GM18517 (cell line): ENCODE measurements at regions not wholly inside any gene's neighbourhood (a gene's known extent, or its start where the extent isn't known, plus 50 kb on each side); places are given as distances from the start of the nearest gene placed in this dataset.

ENCODE experiments used
- ATAC-seq: cut with Tn5 transposase; IDR thresholded peaks from one replicate; pipeline ENCODE4 v1.9.1; 2021; ENCODE audit warnings: mild to moderate bottlenecking, moderate library complexity; ENCODE audit not compliant: unreplicated experiment

DNA sequence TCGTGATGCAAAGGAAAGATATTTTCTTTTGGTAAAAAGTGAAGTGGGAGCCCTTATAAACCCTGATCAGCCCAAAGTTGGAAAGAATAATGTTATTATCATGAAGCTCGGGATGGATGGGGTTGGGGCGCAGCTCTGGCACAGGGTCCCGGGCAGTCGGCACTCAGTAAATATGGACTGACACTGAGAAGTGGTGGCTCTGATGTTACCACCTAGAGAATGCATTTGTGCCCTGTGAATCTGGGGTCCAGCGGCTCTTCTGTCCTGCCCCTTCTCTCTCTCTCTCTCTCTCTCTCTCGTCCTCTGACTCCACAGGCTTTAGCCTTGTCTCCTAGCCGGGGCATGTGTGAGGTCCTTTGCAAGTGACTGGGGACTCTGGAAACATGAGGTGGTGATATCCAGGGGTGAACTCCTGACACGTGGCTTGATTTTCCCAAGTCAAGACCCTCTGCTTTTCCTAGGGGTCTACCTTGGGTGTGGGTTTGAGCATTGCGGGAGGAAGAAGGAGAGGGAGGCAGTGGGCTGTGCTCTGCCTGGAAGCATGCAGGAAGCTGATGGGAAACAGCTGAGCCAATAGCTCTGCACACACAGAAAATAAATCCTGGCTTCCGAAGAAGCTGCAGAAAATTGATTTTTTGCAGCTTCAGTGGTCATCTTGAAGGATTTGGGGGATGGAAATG lies 162.7 kb downstream of the MACROH2A1 start:
- ATAC-seq, result no peak

DNA sequence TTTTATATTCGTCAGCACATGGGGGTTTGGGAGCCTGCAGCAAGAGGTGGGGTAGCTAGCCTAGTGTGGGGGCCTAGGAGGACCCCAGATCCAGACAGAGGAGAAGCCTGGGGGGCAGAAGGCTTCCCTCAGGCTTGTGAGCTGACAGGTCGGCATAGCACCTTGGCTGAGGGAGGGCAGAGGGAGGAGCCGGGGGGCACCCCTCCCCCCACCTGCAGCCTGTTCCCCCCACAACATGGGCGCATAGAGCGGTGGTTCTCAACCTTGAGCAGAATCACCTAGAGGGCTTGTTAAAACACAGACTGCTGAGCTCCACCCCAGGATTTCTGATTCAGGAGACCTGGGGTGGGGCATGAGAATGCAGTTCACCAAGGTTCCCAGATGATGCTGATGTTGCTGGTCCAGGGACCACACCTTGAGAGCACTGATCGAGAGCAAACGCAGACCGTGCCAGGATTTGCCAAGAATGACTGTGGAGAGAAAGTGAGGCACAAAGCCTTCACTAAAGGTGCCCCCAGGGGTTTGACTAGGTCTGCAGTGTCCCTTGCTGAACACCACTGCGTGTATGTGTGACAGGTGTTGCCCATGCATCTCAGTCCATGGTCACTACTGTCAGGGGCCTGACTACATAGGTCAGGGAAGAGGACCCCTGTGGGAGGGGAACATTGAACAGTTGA lies 163.3 kb downstream of the MACROH2A1 start:
- no peak for ATAC-seq

DNA sequence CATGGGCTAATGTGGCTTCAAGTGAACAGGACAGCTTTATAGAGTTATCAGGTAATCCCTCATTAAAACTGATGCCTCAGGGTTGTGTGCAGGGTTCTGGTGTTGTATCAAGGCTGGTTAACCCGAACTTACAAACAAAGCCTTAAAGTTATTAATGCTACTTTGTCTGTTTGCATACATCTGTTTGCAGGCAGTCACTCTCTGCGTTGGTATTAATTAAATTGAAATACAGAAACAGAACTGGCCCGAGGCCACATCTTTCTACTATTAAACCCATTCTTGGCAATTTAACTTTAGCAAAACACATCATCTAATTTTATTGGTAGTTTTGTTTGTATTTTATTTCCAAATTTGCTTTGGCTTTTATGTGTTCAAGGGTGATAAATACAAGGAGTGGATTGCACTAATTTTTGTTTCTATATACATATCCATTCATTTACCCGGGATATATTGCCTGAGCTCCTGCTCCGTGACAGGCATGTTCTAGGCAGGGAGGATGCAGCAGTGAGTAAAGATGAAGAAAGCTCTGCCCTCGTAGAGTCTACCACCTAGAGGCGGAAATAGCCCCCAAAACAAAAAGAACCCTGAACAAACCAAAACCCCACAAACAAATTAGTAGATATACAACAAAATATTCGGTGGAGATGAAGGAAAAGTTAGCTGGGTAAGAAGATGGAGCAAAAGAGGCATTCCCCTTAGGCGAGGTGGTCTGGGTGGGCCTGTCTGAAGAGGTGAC lies 164.2 kb downstream of the MACROH2A1 start:
- ATAC-seq, result no peak

DNA sequence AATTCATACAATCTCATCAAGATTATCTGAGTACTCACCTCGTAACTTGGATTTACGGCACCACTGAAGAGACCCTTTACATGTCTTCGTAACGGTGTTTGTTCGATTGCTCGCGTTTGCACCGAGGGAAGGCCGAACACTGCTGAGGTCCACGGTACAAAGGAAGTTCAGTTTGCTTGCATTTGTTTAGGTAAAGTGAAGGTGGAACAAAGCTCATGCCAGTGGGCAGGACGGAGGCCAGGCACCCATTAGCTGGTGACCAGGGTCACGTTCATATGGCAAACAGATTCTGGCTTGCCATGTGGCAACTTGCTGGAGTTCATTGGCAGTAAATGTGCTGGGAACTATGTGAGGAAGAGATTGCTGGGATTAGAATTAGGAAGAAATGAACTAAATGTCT lies 164.8 kb downstream of the MACROH2A1 start:
- no peak for ATAC-seq

DNA sequence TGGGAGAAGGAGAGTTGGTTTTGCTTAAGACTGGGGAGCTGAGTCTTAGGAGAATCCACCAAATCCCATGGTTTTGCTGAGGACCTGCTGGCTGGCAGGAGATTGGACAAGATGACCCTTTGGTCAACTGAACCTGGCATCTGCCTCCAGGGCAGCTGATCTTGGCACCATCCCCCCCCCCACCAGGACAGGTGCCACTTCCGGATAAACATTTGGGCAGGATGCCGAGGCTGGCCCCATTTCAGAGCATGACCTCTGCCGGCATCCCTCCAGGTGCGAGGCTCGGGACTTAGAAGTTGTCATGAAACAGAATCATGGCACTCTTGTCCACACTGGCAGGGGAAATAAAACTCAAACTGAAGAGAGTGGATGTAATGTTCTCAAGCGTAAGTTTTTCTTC lies 165.6 kb downstream of the MACROH2A1 start:
- no peak for ATAC-seq

DNA sequence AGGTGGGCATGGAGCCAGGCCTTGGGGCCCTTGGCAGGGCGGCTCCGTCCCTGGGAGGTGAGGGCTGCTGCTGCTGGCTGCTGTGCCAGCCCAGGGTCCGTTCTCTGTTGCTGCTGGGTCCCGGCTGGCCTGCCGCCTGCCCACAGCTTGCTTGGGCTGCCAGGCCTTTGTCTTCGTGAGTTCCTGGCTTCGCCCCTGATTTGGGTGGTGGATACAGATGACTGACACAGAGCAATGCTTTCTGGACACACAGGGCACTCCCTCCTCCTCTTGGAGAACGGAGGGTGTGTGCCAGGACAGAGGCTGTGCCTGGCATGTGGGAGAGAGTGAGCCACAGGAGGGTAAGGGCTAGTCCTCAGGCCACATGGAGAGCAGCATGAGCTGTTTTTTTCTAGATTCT lies 166.1 kb downstream of the MACROH2A1 start:
- ATAC-seq, result no peak

DNA sequence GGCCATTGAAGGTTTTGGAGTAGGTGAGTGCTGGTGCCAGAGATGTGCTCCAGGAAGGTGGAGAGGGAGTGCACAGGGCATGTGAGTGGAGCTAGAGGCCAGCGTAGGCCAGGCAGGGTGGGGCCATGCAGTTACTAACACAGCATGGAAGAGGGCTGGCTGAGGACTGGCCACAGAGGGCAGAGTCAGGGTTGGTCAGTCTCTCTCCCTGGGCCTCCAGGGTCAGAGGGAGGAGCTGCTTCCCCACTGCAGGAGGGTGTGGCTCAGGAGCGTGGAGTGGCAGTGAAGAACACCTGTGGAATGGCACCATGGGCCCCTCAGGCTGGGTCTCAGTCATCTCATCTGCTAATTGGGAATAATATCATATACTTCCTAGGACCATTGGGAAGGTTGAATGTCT lies 167.7 kb downstream of the MACROH2A1 start:
- ATAC-seq, result no peak

DNA sequence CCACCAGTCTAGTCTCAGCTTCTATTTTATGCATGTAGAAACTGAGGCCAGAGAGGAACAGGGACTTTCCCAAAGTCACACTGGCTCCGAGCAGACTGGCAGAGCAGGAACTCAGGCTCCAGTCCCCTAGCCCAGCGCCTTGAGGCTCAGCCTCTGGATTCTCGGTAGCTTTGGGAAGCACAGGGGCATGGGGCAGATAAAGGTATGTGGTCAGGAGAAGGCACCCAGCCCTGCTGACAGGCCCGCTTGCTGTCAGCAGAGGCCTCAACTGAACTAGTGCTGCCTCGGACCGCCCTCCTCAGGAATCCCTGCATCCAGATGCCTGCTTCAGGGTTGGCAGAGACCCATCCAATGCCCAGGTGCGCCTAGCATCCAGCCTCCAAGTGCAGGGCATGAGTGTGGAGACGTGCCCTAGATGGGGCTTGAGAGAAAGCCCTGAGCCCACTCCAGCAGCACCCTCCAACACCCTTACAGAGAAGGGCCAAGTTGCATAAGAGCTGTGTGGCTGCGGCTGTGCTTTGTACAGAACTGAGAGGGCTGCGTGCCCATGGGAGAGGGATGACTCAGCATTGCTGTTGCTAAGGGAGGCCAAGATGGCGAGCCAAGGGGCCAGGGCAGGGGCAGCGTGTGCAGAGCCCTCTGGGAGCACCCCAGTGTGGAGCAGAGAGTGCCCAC lies 168.6 kb downstream of the MACROH2A1 start:
- ATAC-seq, result no peak

DNA sequence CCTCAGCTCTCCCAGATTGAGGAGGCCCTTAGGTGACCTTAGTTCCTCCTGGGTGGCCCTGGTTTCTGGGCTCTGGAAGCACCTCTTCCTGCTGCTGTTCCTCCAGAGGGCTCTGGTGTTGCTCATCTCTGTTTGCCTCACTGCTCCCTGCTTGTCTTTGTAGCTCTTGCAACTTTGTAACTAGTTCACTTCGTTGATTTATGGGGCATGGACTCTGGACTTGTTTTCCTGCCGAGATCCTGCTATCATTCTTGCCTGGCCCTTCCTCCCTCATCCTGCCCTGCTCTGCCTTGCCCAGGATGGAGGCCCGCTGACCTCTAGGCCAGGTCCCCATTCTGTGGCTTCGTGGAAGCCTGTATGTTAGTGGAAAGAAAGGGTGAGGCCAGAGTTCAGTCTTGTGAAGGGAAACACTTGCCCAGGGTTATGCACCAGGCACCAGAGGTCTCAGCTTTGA lies 169.3 kb downstream of the MACROH2A1 start:
- ATAC-seq, result no peak

DNA sequence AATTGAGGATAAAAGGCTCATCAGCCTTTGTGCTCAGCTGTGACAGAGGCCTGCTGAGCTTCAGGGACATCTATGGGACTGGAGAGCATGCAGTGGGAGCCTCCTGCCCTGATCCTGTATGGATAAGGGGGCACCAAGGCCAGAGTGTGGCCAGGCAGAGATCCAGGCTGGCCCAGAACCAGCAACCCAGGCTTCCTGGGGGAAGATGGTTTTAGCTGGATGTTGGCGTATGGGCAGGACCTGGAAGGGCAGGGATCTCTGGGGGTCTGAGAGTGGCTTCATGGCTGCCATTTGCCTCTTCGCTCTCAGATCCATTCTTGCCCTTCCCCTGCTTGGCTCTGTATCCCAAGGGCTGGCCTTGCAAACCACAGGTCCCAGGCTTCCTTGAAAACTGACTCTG lies 169.9 kb downstream of the MACROH2A1 start:
- ATAC-seq, result no peak

DNA sequence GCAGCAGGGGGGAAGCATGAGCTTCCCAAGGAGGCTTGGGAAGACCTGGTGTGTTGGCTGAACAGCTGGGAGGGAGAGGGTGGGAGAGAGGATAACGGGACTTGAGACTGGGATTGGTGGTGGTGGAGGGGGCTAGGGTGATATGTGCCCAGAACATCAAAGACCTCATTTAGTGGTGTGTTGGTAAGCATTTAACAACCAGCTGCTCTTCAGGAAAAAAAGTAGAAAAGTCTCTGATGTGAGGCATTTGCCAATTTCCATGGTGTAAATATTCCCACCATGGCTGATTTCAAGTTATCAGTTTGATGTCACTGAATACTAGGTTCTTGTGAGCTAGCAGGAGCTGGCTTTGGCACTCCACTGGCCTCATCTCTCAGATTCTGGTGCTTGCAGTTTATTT lies 170.8 kb downstream of the MACROH2A1 start:
- no peak for ATAC-seq

DNA sequence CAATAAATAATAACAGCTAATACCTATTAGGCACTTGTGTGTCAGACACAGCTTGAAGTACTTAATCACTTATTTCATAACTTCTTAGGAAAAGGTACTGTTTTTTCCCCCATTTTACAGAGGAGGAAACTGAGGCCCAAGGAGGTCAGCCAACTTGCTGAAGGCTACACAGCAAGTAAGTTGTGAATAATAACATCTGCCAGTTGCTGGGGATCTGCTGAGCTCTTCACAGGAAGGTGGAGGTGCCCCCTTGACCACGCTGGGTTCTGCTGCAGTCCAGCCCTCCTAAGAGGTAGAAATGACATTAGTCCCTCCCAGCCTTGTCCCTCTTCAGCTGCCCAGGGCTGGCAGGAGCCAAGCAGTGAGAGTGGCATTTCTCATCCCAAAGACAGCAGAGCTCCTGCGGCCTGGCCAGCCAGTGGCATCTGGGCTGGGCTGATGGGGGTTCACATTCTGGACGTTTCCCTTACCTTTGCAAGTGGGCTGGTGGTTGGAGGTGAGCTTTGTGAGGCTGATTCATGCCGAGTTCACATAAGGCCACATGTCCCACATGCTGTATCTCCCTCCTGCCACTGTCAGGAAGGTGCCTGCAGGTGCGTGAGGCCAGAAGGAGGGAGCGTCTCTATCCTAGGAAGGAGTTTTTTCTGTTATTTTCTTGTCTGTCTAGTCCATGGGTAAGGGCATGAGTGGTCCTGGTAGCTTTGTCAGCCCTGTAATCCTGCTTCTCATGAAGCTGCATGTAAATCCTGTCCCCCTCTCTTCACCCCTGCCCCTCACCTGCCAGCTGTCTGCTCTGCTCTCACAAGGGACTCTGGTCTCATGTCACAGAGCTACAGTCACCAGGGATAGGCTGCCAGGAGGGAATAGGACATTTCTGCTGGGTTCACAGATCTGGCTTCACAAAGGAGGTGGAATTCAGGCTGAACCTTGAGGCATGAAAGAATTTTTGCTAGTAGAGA lies 171.7 kb downstream of the MACROH2A1 start:
- no peak for ATAC-seq

DNA sequence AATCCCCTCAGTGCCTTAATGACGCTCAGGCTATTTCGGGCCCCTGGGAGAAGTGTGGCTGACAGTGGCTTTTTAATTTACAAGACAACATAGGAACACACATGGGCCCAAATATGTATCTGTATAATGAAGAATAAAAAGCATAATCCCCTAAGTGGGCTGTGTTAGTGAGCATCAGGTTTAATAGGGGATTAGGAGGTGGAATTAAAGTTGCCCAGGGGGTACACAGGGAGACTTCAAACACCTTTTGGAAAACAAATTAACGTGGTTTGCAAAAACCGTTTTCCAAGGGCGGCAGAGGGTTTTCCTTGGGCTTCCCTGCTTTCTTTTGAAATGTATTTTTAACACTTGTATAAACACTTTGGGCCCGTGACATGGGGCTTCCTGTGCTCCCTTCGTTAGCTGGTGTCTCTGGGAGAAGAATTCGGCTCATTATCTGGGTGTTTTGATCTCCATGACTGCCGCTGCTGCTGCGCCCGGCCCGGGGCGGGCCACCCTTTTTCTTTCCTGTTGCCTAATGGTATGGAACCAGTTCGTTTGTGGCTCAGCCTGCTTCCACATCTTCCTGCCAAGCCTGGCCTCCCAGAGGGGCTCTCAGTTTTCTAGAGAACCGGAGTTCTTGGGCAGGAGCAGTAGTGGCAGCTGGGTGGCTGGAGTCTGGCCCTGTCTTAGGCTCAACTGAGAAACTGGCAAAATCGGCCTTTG lies 173.0 kb downstream of the MACROH2A1 start:
- ATAC-seq, result no peak

DNA sequence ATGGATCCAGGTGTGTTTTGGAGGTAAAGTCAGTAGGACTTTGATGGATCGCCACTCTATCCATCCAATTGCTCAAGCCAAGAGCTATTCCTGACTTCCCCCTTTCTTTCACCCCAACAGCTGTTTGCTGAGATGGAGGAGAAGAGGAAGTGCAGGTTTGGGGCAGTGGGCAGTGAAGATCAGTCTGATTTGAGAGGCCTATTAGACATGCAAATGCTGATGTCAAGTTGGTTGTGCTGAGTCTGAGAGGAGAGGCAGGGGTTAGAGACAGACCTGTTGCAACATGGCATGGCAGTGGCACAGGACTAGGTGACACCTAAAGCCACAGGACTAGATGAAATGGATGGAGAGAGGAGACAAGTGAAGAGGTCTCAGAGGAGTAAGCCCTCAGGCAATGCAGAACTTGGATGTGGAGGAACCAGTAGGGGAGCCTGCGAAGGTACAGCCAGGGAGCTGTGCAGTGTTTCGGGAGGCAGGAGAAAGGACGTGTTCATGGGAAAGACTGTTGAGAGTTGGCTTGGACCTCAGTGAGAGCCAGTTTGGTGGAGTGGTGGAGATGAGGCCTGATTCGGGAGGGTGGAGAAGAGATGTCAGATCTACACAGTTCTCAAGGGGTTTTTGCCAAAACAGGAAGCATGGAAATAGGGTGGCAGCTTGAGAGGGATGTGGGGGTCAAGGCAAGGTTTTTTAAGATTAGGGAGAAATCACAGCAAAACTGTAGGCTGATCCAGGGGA lies 175.0 kb downstream of the MACROH2A1 start:
- ATAC-seq, result no peak

DNA sequence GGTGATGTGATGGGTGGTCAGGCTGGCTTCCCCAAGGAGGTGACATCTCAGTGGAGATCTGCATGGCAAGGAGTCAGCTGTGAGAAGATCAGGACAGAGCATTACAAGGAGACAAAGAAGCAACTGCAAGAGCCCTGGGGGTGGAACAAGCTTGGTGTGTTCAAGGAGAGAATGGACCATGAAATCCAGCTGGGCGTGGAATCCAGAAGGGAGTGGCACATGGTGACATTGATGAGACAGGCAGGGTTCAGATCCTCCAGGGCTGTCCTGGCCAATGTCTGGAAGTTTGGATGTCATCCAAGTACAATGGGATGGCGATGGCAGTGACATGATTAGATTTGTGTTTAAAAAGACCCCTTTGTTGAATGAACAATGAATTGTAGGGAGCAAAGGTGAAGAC lies 175.6 kb downstream of the MACROH2A1 start:
- no peak for ATAC-seq

DNA sequence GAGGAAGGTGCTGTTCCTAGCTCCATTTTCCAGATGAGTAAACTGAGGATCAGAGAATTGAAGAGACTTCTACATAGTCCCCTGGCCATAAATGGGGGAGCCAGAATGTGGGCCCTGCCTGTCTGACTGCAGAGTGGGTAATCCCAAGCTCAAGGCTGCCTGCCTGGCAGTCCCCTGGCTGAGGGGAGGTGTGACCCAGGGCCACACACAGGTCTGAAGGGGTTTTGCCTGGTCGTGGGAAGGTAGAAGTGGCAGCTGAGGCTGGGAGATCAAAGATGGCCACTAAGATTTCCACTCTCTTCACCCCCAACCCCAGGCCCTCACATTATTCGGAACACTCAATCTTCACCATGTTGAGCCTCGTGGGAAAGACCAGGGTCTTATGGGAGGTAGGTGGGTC lies 176.3 kb downstream of the MACROH2A1 start:
- ATAC-seq, result no peak

DNA sequence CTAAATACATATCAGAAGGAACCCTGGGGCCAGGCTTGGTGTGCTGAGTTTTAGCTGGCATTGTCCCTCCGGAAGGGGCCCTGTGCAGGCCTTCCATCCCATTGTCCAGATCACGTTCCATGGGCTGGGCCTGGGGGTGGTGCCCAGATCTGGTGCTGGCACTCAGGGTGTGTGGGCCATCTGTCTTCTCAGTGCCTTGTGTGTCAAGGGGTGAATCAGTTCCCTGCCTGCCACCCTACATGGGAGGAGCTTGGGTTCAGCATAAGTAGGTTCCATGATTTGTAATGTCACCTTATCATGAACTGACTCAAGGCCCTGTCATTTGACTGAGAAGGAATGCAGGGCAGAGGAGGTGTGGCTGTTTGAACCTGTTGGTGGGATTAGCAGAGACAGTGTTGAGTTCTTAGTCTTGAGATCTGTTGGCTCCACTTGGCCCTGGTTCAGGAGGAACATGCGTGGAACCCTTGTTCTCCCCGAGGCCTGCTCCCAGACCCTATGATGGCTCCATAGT lies 176.8 kb downstream of the MACROH2A1 start:
- ATAC-seq, result no peak

DNA sequence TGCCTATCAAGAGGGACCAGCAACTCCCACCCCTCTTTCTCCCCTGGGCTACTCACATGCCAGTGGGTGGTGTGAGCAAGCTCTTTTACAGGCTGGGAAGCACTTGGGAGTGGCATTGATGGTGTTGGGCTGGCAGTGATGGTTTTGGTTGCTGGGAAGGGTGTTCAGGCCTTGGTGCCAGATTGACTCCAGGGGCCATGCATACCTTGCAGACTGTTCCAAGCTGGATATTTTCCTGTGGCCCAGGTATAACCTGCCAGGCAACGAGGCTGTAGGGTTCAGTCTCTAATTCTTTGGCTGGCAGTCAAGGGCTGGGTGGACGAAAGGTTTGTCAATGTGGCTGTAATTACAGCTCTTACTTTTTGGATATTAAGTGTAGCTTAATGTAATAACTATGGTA lies 177.3 kb downstream of the MACROH2A1 start:
- no peak for ATAC-seq

DNA sequence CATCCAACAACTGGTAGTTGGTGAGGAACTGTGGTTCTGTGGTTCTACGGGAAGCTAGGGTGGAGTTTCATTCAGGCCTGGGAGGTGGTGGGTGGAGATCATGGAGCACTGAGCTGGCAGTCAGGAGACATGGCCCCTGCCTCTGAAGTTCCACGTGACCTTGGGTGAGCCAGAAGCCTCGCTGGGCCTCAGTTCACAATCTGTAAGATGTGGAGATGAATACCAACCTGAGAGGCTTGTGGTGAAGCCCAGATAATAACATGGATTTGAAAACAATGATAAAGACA lies 177.9 kb downstream of the MACROH2A1 start:
- ATAC-seq, result no peak
